Stimulated activated CD4-positive, alpha-beta T cell treated with anti-CD3 and anti-CD28 coated beads, TNF-alpha, amount 100 ng/mL, for 48 hours (primary cell): ENCODE measurements at regions not wholly inside any gene's neighbourhood (a gene's known extent, or its start where the extent isn't known, plus 50 kb on each side); places are given as distances from the start of the nearest gene placed in this dataset.

Source experiments
- DNase-seq, 3 donors: peaks; one replicate each; pipeline ENCODE4 v3.0.0-alpha.2; 2020; ENCODE audit warnings: low read depth in 3 of 3

DNA sequence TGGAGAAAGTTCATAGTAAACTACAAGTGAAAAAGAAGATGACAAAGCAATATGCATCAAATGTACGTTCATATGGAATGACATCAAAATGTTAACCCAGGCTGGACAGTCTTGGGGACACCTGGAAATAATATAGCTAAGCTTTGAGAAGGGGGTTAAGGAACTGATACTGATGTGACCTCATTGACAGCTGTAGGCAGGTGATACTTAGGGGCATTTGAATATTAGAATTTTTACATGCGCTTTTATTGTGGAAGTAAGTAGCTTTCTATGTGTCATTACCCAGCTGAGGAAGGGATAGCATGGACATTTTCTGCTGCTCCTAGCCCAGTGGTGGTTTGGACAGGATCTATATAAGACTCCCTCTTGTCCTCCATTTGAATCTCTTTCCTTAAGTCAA lies 299.7 kb downstream of the CWC27 start:
- DNase-seq = no peak

DNA sequence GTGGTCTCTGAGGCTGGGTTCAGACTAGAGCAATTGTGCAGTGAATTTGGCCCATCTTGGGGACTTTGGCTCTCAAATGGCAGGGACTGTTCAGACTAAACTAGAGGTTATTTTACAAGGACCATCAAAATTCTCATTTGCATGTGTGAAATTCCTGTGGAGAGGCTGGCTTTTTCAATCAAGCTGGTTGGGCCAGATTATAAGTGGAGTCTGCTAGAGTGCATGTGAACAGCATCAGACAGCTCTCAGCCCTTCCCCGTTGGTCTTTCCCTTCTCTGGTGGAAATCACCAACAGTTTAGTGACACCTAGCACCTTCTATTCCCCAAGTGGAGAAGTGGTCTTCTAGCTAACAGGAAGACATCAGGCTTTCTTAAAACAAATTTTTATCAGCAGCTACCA lies 301.3 kb downstream of the CWC27 start:
- no peak for DNase-seq

DNA sequence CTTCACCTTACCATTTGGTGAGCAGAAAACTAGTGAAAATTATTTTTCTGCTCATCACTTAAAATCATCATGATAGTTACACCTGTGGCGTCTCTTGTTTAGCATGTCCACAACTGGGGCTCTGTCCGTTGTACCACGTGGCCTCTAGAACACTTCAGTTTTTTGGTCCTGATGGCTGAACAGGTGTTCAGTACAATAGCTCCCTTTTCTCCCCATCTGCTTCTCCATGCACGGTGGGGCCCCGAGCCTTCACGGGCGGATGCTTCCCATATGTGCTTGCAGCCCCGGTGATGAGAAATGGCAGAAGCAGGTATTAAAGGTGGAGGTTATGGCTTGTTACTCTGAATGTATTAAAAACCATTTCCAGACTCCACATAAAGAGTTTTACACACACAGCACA lies 304.1 kb downstream of the CWC27 start:
- DNase-seq = no peak

DNA sequence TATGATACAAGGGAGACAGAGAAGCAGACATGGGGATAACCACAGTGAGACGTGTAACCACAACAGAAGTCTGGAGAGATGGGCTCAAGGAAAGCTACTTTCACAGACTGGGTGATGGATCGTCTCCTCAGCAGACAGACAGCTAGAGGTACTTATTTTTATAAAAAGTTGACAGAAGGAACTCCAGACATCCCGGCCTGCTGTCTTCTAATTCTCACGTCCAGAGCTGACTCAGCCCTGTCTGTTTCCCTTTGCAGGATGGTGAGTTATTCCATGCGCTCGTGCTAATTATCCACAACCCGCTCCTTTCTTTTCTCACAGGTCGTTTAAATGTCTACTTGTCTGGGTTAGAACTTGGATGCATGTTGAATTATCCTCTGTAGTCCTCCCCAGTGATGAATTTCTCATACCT lies 304.5 kb downstream of the CWC27 start:
- DNase-seq = no peak

DNA sequence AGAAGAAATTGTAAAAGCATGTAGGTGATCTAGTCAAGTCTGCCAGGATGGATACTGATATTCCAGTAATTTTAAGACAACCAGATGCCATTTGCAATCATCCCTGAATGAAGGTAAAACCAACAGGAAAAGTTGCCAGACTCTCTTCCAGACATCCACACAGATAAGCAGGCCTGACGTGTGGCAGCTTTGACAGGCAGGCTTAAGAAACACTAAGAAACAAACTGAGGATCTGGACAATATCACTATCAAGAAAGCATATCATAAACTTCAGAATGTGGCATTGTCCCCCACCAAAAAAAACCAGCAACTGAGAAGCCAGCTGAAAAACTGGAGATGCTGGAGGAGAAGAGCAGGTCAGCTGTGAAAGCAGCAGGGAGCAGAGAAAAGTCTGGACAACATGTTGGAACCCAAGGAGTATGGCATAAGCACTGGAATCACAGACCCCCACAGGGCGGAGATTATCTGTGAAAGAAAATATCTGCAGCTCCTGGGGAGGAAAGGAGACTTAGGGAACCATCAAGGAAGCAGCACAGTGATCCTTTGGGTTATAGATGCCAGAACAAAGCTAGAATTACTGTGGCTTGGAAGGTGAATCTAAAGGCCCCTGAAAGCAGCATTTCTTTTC lies 307.0 kb downstream of the CWC27 start:
- no peak for DNase-seq

DNA sequence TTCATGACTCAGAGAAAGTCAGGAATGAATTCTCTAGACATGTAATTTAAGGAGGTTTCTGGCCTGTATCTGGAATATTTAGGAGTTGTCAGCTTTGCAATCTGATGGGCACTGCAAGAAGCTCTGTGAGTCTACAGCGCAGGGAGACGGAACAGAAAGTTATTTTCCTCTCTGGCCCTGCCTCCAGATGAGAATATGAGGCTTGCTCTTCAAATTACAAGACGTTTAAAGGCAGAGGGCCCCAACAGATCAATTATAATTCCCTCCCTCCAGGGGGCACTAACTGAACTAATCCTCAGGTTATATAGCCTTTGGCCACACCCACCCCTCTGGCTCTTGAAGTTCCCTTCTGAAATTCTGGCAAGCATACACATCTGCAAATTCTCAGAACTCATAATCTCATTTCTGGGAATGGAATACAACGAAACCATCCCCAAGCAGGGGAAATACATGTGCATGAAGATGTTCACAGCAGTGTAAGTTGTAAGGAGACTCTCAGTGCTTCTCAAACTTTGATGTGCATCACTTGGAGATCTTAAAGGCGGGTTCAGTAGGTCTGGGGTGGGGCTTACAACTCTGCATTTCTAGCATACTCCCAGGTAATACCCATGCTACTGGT lies 307.6 kb downstream of the CWC27 start:
- peak; percentile 15 to 58 (median 15) for DNase-seq

DNA sequence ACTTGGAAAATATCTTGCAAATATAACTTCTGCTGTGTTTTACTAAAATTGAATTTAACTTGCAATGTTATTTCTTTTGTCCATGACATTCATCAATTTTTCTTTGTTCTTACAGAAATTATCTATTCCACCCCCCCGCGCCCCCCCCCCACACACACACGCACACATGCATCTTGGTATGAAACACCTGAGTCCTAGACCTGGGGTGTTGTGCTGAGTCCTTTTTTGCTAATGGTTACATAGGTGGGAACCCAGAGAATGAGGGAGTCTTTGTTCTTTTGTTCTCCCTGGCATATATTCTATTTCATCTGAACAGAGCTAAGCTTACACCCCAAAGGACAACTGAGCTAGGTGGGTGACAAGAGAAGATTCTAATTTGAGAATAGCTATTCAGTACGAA lies 308.9 kb downstream of the CWC27 start:
- DNase-seq = no peak

DNA sequence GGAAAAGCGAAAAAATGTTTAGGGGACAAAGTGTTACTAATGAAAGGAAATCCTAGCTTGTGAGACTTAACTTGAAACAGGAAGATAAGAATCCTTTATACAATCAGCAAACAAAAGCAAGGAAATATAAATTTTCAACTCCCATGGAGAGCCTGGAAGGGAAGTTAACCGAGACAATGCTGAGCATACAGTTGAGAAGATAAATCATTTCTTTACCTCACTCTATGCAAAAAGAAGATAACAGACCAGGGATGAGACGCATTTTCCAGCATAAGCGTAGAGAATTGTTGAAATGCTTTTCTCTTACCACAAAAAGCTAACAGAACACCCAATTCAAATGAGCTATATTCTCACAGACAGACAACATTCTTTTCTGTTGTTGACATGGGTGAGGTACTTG lies 309.6 kb downstream of the CWC27 start:
- no peak for DNase-seq

DNA sequence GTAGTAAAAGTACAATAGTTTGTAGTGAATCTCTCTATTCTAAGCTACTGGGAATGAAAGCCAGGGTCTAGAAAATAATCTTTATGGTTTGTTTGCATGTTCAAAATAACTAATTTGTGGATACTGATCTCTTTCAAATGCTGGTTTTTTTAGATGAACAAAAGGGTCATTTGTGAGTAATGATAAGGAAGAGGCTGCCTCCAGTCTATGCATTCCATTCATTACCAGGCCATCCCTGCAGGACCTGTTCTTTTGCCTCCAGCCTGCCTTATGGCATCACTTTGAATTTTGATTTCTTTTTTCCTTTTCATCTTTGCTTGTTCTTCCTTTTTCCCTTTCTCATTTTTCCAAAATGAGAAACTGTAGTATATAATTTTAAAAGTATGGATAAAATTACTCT lies 312.3 kb downstream of the CWC27 start:
- no peak for DNase-seq

DNA sequence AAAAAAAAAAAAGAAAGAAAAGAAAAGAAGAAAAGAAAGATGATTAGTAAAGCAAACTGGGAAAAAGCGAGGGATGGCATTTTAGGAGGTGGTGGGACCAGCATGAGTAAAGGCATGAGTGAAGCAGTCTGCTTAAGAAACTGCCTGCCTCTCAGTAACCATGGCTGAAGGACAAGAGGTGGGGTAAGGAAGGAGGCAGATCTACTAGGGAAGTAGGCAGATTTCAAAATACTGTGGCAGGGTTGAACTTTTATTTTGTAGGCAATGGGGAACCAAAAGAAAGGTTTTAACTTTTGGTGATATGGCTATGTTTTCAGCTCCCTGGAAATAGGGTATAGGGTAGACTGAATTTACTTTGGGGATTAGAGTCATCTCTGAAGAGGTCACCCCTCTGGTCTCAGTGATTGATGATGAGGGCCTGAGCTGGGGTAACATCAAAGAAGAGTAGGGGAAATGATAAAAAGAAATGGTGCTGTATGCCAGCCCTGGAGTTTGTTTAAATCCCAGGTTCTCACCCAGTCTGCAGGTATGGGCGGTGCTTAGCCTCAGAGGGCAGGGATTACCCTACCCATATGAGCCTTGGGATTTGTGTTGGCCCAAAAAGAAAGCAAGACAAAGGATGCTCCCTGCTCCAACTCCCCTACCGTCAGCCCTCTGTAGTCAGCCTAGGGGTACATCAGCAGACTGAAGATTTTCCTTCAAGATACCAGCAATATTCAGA lies 316.2 kb downstream of the CWC27 start:
- no peak for DNase-seq

DNA sequence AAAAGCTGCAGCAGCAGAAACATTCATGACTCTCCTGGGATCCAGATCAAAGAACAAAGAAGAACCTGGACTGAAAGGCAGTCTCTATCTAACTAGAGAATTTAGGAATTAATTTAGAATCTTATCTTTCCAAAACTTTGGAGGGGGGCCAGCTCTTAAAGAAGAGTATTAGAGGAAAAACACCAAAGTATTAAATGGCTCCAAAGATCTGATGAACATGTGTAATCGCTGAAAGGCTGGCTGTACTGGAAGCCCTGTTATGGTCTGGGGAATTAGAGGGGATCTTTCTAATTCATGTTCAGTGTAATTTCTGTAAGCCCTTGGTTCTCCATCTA lies 316.8 kb downstream of the CWC27 start:
- no peak for DNase-seq

DNA sequence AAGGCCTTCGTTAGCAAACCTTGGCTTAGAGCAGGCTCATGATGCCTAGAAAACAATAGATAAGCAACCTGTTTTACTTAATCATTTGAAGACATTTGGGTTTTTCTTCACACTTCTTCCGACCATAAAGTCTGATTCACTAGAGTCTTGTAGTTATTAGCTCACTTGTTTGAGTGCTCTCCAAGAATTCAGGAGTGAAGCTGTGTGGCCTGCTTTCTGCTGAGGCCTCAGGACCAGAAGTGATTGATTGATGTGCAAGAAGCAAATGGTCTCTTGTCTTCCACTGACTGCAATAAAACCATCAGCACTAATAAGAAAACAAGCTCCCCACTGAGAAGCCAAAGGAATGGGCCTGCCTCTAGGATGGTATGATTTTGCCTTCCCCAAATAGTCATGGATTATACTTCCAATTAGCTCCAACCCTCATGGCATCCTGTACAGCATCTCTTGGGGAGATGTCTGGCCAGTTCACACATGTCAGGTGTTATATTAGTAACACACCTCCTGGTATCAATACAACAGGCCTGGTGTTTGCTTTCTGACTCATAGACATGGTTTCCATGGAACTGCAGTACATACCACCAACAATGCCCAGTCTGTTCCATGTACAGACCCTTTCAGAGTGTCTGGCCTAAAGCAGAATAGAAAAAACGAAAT lies 317.6 kb downstream of the CWC27 start:
- no peak for DNase-seq

DNA sequence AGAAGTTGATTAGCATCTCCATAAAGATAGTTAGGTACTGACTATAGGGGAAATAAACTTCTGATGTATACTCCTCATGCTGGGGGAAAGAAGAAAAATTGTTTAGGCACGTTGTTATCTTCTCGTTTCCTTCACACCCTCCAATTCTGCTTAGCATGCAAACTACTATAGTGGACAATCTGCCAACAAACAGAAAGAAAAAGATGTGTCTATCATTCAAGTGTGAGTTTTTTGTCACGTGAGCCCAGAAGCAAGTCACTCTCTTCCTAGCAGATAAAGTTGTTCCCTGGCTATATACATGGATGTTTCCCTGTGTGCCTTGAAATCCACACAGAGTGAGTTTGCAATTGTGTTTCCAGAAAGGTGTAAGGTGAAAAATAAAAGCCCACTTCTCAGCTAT lies 318.4 kb downstream of the CWC27 start:
- DNase-seq = no peak

DNA sequence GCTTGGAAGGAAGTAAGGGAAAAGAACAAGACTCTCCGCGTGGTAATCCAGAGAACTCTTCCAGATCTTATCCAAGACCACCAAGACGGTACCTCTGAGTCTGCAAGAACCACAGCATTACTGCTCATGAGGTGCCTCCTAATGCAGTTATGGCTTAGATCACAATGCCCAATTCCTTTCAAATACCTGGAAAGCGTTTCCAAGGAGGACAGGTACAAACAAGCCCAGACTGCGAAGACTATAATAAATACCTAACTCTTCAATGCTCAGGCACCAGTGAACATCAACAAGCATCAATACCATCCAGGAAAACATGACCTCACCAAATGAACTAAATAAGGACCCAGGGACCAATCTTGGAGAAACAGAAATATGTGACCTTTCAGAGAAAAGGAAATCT lies 325.5 kb downstream of the CWC27 start:
- no peak for DNase-seq

DNA sequence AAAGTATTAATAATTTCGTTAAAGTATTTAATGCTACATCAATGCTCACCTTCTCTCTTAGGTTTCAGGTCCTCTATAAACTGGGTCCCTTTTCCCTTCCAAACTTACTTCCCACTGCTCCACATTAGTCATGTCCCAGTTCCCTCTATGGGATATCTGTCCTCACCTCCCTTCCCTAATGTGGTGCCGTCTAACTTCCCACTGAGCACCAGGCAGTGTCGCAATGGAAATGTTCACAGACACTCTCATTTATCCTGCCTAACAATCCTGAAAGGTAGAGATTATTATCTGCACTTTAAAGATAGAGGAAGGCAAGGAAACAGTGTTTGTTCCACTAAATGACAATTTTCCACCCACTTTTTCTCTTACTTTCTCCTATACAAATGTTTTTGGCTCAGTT lies 329.7 kb downstream of the CWC27 start:
- DNase-seq = no peak
